AG09319 (cell line): ENCODE measurements at regions not wholly inside any gene's neighbourhood (a gene's known extent, or its start where the extent isn't known, plus 50 kb on each side); places are given as distances from the start of the nearest gene placed in this dataset.

Source experiments
- DNase-seq: peaks from one replicate; pipeline ENCODE4 v3.0.0-alpha.2; 2010; ENCODE audit warnings: low read depth; ENCODE audit errors: extremely low read depth
- TF ChIP-seq, protein P1 (sequence below): IDR thresholded peaks from 2 replicates; pipeline ENCODE4 v1.5.1; 2011; ENCODE audit warnings: low read depth, mild to moderate bottlenecking, inconsistent platforms, low read length, moderate library complexity

DNA sequence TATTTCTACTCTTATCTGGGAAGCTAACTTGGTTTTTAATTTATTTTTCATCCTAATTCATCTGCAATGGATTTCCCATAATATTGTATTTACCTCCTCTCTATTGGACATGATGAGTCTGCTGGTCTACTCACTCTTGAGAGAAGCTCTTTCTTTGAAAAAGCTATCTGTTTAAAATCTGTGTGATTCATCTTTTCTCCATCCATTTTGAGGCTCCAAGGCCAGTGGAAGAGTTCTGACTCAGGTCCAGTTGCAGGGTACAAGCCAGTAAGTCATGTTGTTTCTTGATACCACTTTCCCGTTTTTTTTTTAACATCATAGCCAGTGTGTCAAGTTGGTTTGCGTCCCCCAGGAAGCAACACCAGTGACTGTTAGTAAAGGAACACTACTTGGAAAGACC lies 160.3 kb upstream of the BMP4 start:
- no peak for DNase-seq
- TF ChIP-seq, protein P1, sequence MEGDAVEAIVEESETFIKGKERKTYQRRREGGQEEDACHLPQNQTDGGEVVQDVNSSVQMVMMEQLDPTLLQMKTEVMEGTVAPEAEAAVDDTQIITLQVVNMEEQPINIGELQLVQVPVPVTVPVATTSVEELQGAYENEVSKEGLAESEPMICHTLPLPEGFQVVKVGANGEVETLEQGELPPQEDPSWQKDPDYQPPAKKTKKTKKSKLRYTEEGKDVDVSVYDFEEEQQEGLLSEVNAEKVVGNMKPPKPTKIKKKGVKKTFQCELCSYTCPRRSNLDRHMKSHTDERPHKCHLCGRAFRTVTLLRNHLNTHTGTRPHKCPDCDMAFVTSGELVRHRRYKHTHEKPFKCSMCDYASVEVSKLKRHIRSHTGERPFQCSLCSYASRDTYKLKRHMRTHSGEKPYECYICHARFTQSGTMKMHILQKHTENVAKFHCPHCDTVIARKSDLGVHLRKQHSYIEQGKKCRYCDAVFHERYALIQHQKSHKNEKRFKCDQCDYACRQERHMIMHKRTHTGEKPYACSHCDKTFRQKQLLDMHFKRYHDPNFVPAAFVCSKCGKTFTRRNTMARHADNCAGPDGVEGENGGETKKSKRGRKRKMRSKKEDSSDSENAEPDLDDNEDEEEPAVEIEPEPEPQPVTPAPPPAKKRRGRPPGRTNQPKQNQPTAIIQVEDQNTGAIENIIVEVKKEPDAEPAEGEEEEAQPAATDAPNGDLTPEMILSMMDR: no peak

DNA sequence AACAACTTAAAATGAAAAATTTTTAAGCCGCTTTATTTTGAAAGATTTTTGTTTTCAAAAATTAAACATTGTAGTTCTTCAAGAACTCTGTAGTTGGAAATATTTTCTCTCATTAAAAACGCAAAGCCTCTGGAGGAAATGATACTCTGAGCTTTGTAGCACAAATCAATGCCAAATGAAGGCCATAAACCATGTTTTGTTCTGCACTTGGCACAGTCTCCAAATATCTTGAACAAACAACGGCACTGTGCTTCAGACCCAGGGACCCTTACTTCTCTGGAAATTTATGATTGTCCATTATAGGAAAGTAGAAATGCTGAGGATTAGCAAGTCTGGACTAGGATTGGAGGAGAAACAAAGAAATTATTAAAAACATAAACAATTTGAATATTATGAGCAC lies 160.8 kb upstream of the BMP4 start:
- no peak for DNase-seq
- TF ChIP-seq, protein P1: no peak

DNA sequence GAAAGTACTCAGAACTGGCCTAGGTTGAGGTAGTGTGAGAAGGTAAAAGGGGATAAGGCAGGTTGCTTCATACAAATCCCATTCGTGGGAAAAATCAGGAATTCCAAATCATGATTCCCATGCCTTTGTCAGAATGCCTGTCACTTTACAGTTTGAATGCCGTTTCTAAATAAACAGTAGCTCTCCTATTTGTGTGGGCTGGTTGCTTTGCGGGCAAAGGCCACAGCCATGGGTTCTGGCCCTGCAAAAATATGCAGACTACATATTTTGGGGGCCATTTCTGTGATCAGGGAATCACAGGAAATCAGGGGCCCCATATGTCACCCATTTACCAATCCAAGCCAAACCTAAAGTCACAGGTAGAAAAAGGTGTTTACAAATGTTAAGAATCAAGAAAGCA lies 161.3 kb upstream of the BMP4 start:
- TF ChIP-seq, protein P1: no peak
- no peak for DNase-seq

DNA sequence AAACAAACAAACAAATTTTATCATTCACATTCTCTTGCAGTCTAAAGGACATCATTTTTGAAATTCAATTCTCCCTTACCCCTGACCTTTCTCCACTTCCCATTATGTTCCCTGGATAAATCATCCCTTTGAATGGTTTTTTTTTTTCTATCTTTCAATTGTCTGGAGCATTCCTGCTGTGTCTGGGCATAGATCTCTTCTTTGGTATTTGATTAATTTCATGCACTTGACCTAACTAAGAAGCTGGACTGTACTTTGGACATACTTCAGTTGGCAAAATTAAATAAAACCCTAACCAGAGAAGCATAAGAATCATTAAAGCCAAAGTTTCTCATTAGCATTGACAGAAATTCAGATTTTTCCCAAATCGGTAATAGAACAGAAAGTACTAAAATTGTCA lies 163.6 kb upstream of the BMP4 start:
- no peak for DNase-seq
- TF ChIP-seq, protein P1: no peak

DNA sequence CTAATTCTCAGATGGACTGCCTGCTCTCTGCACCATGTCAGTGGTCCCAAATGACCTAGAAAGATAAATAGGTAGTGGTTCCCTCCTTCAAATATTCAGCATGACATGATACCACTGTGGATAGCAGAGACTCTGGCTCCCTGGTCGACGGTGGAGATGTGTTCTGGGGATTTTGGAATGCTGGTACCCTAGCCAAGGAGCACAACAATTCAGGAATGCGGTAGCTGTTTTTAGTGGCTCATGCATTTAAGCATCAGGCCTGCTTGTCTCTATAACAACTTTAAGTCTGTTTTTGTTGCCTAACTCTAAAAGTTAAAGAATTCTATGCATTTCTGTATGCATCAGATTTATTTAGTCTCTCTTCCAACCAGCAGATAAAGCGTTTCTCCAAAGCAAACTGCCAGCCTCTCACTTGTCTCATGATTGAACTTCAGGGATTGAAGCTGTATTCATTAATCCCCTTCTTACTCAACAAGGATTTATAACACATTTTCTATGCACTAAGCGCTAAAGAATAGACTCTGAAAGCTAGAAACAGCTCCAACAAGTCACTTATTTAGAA lies 164.9 kb upstream of the BMP4 start:
- TF ChIP-seq, protein P1: no peak
- DNase-seq: no peak

DNA sequence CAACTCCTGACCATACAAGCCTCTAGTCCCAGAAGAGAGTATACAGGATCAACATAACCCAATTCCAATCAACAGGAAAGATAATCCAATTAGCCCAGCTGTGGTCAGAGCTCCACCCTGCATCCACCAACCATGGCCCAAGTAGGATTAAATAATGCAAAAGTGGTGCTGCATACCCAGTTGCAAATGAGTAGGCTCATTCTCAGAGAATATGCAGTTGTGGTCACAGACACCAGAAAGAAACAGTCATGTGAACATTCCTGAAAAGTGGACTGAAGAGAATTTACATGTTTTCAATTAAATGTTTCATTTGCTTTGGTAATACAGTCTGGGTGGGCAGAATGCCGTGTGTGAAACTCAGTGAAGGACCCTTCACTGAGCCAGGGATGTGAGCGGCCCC lies 167.2 kb upstream of the BMP4 start:
- no peak for DNase-seq
- TF ChIP-seq, protein P1: no peak

DNA sequence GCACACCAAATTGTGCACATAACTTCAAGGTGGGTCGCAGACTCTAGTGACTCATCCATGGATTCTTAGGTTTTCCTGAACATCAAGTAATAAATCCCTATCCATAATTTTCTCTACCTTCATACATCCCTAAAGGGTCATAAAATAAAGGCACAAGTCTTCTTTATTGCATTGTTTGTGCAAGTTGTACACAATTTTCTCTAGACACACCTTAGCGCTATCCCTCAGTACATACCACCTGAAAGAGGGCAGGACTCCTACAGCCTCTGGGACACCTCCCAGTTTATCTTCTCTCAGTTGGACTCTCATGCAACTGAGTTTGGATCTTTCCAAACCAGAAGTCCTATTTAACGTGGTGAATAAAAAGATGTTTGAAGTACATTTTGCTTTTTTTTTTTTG lies 168.5 kb upstream of the BMP4 start:
- TF ChIP-seq, protein P1: no peak

More for the DNA sequence above, 168.5 kb upstream of the BMP4 start:
- DNase-seq: no peak
